Calu3 (cell line): ENCODE measurements at regions not wholly inside any gene's neighbourhood (a gene's known extent, or its start where the extent isn't known, plus 50 kb on each side); places are given as distances from the start of the nearest gene placed in this dataset.

Experiments used
- BruUV-seq: library from RNA; stranded (reverse); fragments of 400-500 nt; replicated peaks from 2 replicates; lab custom pipeline; 2021; lab: Mats Ljungman, UMichigan
- CTCF ChIA-PET: fragments of 300-600 bp; sonication (Branson Sonifier 250); formaldehyde crosslinking; loops from one replicate; lab custom pipeline; 2022; ENCODE audit warnings: antibody characterized with exemption; lab: Charles Lee
- DNase-seq: peaks from one replicate; pipeline ENCODE4 v3.0.0; 2022
- H3K27ac Mint-ChIP-seq: one replicate; pipeline ENCODE4 v1.8.0; 2022; ENCODE audit warnings: mixed read lengths; ENCODE audit not compliant: unreplicated experiment
- H3K27me3 Mint-ChIP-seq: one replicate; pipeline ENCODE4 v1.8.0; 2022; ENCODE audit warnings: mixed read lengths; ENCODE audit not compliant: unreplicated experiment
- H3K36me3 Mint-ChIP-seq: one replicate; pipeline ENCODE4 v1.8.0; 2022; ENCODE audit warnings: mild to moderate bottlenecking, moderate library complexity, mixed read lengths; ENCODE audit not compliant: insufficient read depth, unreplicated experiment
- H3K4me1 Mint-ChIP-seq: one replicate; pipeline ENCODE4 v1.8.0; 2022; ENCODE audit warnings: mild to moderate bottlenecking, low read depth, mixed read lengths; ENCODE audit not compliant: unreplicated experiment
- H3K4me3 Mint-ChIP-seq: one replicate; pipeline ENCODE4 v1.8.0; 2022; ENCODE audit warnings: mild to moderate bottlenecking, low read depth, moderate library complexity, mixed read lengths; ENCODE audit not compliant: unreplicated experiment
- H3K9me3 Mint-ChIP-seq: one replicate; pipeline ENCODE4 v1.8.0; 2022; ENCODE audit warnings: low read depth, mixed read lengths; ENCODE audit not compliant: unreplicated experiment
- CTCF ChIP-seq: fragments of 200-600 bp; IDR thresholded peaks from one replicate; pipeline ENCODE4 v1.8.0; 2022; ENCODE audit warnings: antibody characterized with exemption; ENCODE audit not compliant: unreplicated experiment
- intact Hi-C: fragments of 100-400 bp; cut with micrococcal nuclease; formaldehyde crosslinking; loops from one replicate; pipeline ENCODE4 v1.10.0; 2022; ENCODE audit not compliant: unreplicated experiment

DNA sequence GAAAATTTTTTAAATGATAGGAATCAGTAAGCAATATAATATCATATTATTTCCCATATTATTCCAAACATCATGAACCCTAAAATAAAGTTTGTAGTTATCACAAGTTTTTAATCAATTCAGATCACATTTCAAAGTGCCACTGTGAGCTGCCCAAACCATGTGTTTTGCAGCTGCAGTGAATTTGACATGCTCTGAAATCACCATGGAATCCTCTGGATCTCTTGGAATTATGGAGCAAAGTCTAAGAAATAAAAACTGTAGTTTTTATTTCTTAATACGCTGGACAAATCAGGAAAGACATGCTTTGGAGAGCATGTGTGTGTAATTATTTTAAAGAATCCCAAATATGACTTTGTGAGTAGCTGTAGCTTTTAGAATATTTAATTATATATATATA, 262.7 kb downstream of the ANKRD50 start:
- CTCF ChIA-PET = no interaction called here
- TF ChIP-seq CTCF = no peak
- peaks cover 6% of the 10 kb centered on the region for H3K9me3 Mint-ChIP-seq
- H3K36me3 Mint-ChIP-seq = no peaks in the 10 kb centered on the region
- intact Hi-C loops = no loop called here
- H3K4me1 Mint-ChIP-seq = no peaks in the 10 kb centered on the region
- H3K27ac Mint-ChIP-seq = no peak overlapping the region
- no peaks in the 10 kb centered on the region for H3K27me3 Mint-ChIP-seq
- H3K4me3 Mint-ChIP-seq = no peak overlapping the region
- BruUV-seq = no TSS peak
- DNase-seq = no peak

GRCh38 chr4:124450851-124451250, 261.7 kb downstream of the ANKRD50 start:
- CTCF ChIA-PET = no interaction called here
- no peak for DNase-seq
- Mint-ChIP-seq H3K27me3 (no peaks in the 10 kb centered on the region), H3K36me3 (no peaks in the 10 kb centered on the region), H3K9me3 (peaks cover 6% of the 10 kb centered on the region), H3K27ac (no peak overlapping the region), H3K4me3 (no peak overlapping the region), H3K4me1 (no peaks in the 10 kb centered on the region)
- intact Hi-C loops = no loop called here
- TF ChIP-seq CTCF = no peak
- BruUV-seq = no TSS peak

GRCh38 chr4:124454772-124455270, 257.7 kb downstream of the ANKRD50 start:
- no peak overlapping the region for H3K27ac Mint-ChIP-seq
- no peak for TF ChIP-seq CTCF
- CTCF ChIA-PET = no interaction called here
- no peak overlapping the region for H3K4me3 Mint-ChIP-seq
- no peaks in the 10 kb centered on the region for H3K9me3 Mint-ChIP-seq
- H3K27me3 Mint-ChIP-seq = no peaks in the 10 kb centered on the region
- no TSS peak for BruUV-seq
- H3K4me1 Mint-ChIP-seq = no peaks in the 10 kb centered on the region
- intact Hi-C loops = no loop called here
- H3K36me3 Mint-ChIP-seq = no peaks in the 10 kb centered on the region
- DNase-seq = no peak

DNA sequence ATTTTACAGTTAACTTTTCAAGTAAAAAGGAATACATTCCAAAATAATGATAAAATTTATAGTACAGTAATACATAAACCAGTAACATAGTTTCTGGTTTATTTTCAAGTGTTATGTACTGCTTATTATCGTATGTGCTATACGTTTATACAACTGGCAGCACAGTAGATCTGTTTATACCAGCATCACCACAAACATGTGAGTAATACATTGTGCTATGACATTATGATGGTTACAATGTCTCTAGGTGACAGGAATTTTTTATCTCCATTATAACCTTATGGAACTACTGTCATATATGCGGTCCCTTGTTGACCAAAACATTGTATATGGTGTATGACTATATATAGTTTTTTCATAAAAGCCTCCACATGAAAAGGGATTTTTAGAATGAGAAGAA, 256.9 kb downstream of the ANKRD50 start:
- TF ChIP-seq CTCF = no peak
- H3K4me3 Mint-ChIP-seq = no peak overlapping the region
- no peaks in the 10 kb centered on the region for H3K27me3 Mint-ChIP-seq
- intact Hi-C loops = no loop called here
- BruUV-seq = no TSS peak
- no peak for DNase-seq
- H3K9me3 Mint-ChIP-seq = no peaks in the 10 kb centered on the region
- H3K4me1 Mint-ChIP-seq = no peaks in the 10 kb centered on the region
- CTCF ChIA-PET = no interaction called here
- no peaks in the 10 kb centered on the region for H3K36me3 Mint-ChIP-seq
- H3K27ac Mint-ChIP-seq = no peak overlapping the region
